GM18909 (cell line): ENCODE measurements at regions not wholly inside any gene's neighbourhood (a gene's known extent, or its start where the extent isn't known, plus 50 kb on each side); places are given as distances from the start of the nearest gene placed in this dataset.
"Not testable (repeated sequence)": the region's sequence is repeated elsewhere in the genome, so short reads cannot be mapped to it uniquely, and the experiment has no call there.

Experiments
- ATAC-seq: cut with Tn5 transposase; IDR thresholded peaks from one replicate; pipeline ENCODE4 v1.9.1; 2021; ENCODE audit warnings: mild to moderate bottlenecking; ENCODE audit not compliant: unreplicated experiment, poor library complexity

GRCh38 chr16:8138666-8139065, 451.6 kb downstream of the TMEM114 start:
- ATAC-seq = no peak

GRCh38 chr16:8137606-8138005, 452.7 kb downstream of the TMEM114 start:
- no peak for ATAC-seq

DNA sequence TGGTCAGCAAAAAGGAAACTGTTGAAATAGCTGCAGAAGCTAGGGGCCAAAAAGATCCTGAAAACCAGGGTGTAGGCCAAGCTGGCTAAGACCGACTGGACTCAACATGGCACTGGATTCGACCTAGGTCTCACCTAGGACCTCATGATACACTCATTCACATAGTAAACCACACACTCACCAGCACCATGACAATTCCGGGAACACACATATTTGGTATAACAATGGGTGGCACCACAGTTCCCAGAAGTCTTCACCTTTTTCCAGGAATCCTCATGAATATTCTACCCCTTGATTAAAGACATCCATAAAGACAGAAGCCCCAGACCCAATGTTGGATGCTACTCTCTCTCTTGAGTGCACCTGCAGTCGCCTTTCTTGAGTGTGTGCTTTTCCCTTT, 460.1 kb downstream of the TMEM114 start:
- ATAC-seq = no peak

DNA sequence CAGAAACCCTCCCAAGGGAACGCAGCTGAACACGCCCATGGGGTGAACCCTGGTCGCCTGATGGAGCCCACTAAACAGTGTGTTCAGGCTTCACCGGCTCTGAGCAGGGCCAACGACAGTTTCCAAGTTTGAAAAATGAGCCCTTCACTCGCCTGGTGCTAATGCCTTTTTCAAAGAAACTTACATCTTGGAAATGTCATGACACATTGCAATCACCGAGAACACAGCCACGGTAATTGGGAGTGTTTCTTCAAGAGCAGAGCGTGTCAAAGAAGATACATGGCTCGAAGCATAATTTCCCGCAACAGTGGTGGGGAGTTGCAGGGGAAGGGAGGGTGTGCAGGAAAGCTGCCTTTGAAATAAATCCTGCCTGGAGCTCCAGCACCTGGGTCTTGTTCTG, 463.2 kb downstream of the TMEM114 start:
- ATAC-seq = no peak

DNA sequence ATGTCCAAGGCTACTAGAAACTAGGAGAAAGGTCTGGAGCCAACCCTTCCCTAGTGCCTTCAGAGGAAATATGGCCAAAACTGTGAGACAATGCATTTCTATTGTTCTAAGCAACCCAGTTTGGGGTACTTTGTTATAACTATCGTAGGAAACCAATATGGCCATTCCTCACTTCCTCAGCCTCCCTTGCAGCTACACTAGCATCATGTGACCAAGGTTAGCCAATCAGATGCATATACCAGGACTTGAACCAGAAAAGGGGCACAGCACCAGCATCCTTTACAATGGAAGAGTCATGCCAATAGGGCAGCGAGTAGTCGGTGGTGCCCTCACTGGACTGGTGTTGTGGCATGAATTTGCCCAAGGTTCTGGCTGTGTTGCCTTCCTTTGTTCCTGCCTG, 464.0 kb downstream of the TMEM114 start:
- no peak for ATAC-seq

GRCh38 chr16:8120001-8120400, 470.3 kb downstream of the TMEM114 start:
- ATAC-seq = no peak

GRCh38 chr16:8115814-8116213, 474.5 kb downstream of the TMEM114 start:
- ATAC-seq = no peak

GRCh38 chr16:8114941-8115340, 475.4 kb downstream of the TMEM114 start:
- not testable (repeated sequence) for ATAC-seq

GRCh38 chr16:8113843-8114242, 476.5 kb downstream of the TMEM114 start:
- no peak for ATAC-seq

- no peak for ATAC-seq
These were observed 479.5 kb downstream of the TMEM114 start for GRCh38 chr16:8110572-8111514.

GRCh38 chr16:8109510-8110369, 480.6 kb downstream of the TMEM114 start:
- ATAC-seq = no peak

GRCh38 chr16:8108991-8109509, 481.3 kb downstream of the TMEM114 start:
- no peak for ATAC-seq

DNA sequence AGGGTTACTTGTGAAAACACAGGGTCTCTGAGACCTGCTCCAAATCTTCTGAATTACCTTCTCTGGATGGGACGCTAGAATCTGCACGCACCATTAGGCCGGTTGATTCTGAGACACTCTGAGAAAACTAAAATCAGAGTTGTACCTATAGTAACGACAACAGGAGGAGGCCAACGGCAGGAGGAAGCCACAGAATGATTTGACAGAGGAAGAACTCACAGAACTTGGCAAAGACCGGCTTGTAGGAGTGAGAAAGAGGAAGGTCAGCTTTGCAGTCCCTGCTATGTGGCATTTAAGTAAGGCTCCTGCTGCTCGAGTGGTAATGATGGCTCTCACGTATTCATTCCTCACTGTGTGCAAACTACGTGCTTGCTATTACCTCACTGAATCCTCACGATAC, 483.0 kb downstream of the TMEM114 start:
- no peak for ATAC-seq

DNA sequence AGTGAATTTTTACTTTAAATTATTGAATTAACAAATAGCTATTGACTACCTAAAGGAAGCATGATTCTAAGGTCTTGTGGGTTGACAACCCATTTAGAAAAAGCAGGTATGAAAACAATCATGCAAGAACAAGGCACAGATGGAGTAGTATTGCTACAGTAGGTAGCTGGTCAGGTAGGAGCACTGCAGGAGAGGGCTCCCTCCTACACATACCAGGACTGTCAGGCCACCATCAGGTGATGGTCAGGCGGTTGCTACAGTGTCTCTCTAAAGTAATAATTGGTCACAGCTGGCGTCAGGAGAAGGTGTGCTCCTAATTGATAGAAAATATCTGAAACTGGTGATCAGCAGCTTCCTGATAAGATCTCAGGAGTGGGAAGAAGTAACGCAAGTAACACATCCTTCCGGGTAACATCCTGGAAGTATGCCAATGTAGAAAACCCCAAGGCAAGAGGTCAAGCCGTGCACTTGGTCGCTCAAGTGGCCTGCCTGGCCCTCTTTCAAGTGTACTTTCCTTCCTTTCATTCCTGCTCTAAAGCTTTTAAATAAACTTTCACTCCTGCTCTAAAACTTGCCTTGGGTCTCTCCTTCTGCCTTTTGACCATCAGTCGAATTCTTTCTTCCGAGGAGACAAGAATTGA, 486.5 kb downstream of the TMEM114 start:
- ATAC-seq = no peak

DNA sequence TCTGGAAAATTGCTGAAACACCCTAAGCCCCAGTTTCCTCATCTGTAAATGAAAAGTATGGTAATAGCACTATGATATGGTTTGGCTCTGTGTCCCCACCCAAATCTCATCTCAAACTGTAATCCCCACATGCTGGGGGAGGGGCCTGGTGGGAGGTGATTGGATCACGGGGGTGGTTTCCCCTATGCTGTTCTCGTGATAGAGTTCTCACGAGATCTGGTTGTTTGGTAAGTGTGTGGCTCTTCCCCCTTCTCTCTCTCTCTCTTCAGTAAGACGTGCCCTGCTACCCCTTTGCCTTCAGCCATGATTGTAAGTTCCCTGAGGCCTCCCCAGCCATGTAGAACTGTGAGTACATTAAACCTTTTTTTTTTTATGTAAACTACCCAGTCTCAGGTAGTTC, 490.7 kb downstream of the TMEM114 start:
- no peak for ATAC-seq

DNA sequence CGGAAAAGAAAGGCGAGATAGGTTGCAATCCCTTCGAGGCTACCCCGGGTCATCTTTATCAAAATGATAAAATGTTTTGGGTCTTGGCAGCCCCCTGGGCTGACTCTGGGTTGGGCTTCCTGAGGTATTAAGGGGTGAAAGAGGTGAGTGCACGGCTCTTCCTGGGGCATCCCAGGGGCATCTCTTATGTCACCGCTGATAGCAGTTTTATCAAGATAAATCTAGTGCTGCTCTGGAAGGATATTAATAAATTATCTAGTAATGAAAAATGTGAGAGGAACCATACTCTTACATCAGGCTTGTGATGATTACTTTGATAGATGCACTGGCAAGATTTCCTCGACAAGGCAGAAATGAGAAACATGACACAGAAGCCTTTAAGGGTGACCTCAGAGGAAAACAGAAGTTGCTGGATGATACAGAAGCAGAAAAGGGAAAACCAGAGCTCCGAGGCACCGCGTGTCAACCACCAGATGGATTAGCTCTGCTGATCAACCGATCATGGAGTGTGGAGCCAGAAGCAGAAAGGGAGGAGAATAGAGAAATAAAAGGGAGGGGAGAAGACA, 491.3 kb downstream of the TMEM114 start:
- no peak for ATAC-seq

DNA sequence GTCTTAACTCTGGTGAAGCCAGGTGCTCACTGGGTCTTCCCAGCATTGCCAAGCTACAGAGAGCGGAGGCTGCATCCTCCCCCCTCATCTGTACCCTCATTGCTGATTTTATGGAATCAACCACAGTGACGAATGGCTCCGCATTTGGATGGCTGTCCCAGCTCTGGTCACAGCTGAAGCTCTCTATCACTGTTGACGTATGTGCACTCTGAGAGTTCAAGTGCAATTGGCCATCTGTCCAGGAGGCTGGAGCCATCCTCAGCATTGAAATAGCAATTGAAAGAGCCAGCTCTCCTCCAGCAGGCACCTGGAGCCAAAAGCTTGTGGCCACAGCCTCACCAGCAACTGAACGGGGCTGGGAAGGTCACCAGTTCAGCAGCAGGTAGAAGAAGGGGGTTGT, 494.1 kb downstream of the TMEM114 start:
- ATAC-seq = no peak

DNA sequence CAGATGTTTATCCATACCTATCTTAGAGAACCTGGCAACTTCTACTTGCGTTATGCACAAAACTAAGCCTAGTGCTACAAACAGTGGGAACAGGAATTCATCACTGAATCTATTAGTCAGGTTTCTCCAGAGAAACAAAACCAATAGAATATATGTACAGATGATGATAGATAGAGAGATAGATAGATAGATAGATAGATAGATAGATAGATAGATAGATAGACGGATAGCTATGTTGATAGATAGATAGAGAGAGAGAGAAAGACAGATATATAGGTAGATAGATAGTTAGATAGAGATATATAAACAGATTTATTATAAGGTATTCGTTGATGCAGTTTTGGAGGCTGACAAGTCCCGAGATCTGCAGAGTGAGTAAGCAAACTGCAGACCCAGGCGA, 495.6 kb downstream of the TMEM114 start:
- ATAC-seq = no peak

DNA sequence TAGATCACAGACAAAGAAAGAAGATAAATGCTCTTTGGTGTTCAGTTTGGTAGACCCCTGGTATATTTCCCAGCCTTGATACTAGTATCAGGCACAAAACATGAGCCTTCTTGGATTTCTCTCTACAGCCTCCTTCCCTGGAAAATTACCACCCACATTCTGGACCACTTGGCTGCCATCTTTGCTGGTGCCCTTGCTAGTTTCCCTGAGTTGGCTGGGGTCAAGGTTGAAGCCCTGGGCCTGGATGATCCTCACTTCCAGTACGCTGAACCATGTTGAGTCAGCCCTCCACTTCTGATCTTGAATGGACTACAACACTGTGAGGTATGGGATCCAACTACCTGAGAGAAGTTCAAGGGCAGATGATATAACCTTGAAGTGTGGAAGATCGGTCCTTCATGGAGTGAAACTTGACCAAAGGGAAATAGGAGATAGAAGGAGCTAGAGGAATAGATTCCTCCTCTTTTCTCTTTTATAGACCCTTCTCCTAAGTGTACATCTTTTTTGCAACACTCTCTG, 501.4 kb downstream of the TMEM114 start:
- ATAC-seq = no peak
